HCT116 (cell line): ENCODE measurements at regions not wholly inside any gene's neighbourhood (a gene's known extent, or its start where the extent isn't known, plus 50 kb on each side); places are given as distances from the start of the nearest gene placed in this dataset.
A peak's percentile ranks its signal among the peaks of the same experiment; 100 is the strongest.

Source experiments
- ATAC-seq: fragments of 200-7000 bp; cut with Tn5 transposase; 2 replicates; pipeline ENCODE4 v1.9.1; 2020; ENCODE audit warnings: mild to moderate bottlenecking, moderate library complexity
- BruUV-seq: library from RNA; stranded (reverse); fragments of 400-500 nt; replicated peaks from 2 replicates; lab custom pipeline; 2021; lab: Mats Ljungman, UMichigan
- CTCF ChIA-PET: fragments of 300-600 bp; sonication (Branson Sonifier 250); formaldehyde crosslinking; loops from one replicate; lab custom pipeline; 2021; ENCODE audit warnings: antibody characterized with exemption; lab: Charles Lee
- POLR2A ChIA-PET: fragments of 300-600, 350-600 bp; sonication (Branson Sonifier 250); formaldehyde crosslinking; loops from one replicate; lab custom pipeline; 2021; ENCODE audit warnings: antibody characterized with exemption; lab: Charles Lee
- RAD21 ChIA-PET, 2 experiments: fragments of 300-600 bp; sonication (Branson Sonifier 250); formaldehyde crosslinking; loops; one replicate each; lab custom pipeline; 2023; ENCODE audit warnings: low total read pairs in 2 of 2; ENCODE audit not compliant: uncharacterized antibody in 2 of 2, unreplicated experiment in 2 of 2, low non-redundant PET in 1 of 2; lab: Charles Lee
- DNase-seq: peaks from one replicate; pipeline ENCODE4 v3.0.0-alpha.2; 2010; ENCODE audit warnings: low read depth, low spot score
- H2AFZ ChIP-seq: fragments of 200-600 bp; shearing (Covaris generic), sonication (generic); 2 replicates; pipeline ENCODE4 v1.6.1; 2017; ENCODE audit warnings: low read depth, mixed run types, mixed read lengths, antibody characterized with exemption, low read length; ENCODE audit not compliant: poor library complexity, severe bottlenecking
- H3K27ac ChIP-seq: 2 replicates; pipeline ENCODE4 v1.5.1; 2012; ENCODE audit warnings: low read depth, low read length
- H3K27me3 ChIP-seq: fragments of 200-600 bp; sonication (generic); 2 replicates; pipeline ENCODE4 v1.6.1; 2016; ENCODE audit warnings: mixed run types, low read length, mixed read lengths; ENCODE audit not compliant: insufficient read depth
- H3K36me3 ChIP-seq, 2 experiments: fragments of 200-500 bp in 1 of 2; fragments of 200-600 bp in 1 of 2; sonication (Bioruptor generic) in 1 of 2; sonication (generic) in 1 of 2; 2 replicates each; pipeline versions ENCODE4 v1.5.1 to v1.6.1; 2014 to 2016; ENCODE audit warnings: low read length in 2 of 2, inconsistent platforms in 1 of 2, mixed read lengths in 1 of 2, mixed run types in 1 of 2; ENCODE audit not compliant: insufficient read depth in 2 of 2, control insufficient read depth in 1 of 2
- H3K4me1 ChIP-seq, 2 experiments: fragments of 200-600 bp in 1 of 2; sonication (generic) in 1 of 2; 2 replicates each; pipeline versions ENCODE4 v1.5.1 to v1.6.1; 2012 to 2017; ENCODE audit warnings: low read length in 2 of 2, inconsistent platforms in 1 of 2, mild to moderate bottlenecking in 1 of 2, mixed read lengths in 1 of 2, mixed run types in 1 of 2, moderate library complexity in 1 of 2; ENCODE audit not compliant: insufficient read depth in 2 of 2, control insufficient read depth in 1 of 2
- H3K4me2 ChIP-seq: fragments of 200-600 bp; sonication (generic); 2 replicates; pipeline ENCODE4 v1.6.1; 2017; ENCODE audit warnings: mixed run types, low read length, mixed read lengths
- H3K4me3 ChIP-seq, 2 experiments: fragments of 200-600 bp in 1 of 2; sonication (generic) in 1 of 2; replicated peaks in 1 of 2; 2 replicates each; pipeline ENCODE4 v1.5.1; 2011 to 2016; ENCODE audit warnings: low read length in 2 of 2, control low read depth in 1 of 2, low read depth in 1 of 2, mild to moderate bottlenecking in 1 of 2, mixed read lengths in 1 of 2, mixed run types in 1 of 2
- H3K79me2 ChIP-seq: fragments of 200-600 bp; sonication (generic); 2 replicates; pipeline ENCODE4 v1.6.1; 2017; ENCODE audit warnings: mild to moderate bottlenecking, mixed run types, low read length, moderate library complexity, mixed read lengths; ENCODE audit not compliant: insufficient read depth
- H3K9ac ChIP-seq: fragments of 200-600 bp; sonication (generic); 2 replicates; pipeline ENCODE4 v1.6.1; 2016; ENCODE audit warnings: low read length, mixed read lengths
- H3K9me2 ChIP-seq: fragments of 200-600 bp; sonication (generic), shearing (Covaris generic); 2 replicates; pipeline ENCODE4 v1.6.1; 2017; ENCODE audit warnings: mixed run types, mild to moderate bottlenecking, moderate library complexity; ENCODE audit not compliant: insufficient read depth
- H3K9me3 ChIP-seq, 2 experiments: fragments of 200-500 bp in 1 of 2; fragments of 200-600 bp in 1 of 2; sonication (Bioruptor generic) in 1 of 2; sonication (generic) in 1 of 2; 2 replicates each; pipeline ENCODE4 v1.6.1; 2014 to 2017; ENCODE audit warnings: low read length in 2 of 2, mixed read lengths in 2 of 2, inconsistent platforms in 1 of 2, low read depth in 1 of 2, mild to moderate bottlenecking in 1 of 2, mixed run types in 1 of 2, moderate library complexity in 1 of 2; ENCODE audit not compliant: control insufficient read depth in 1 of 2, insufficient read depth in 1 of 2
- H4K20me1 ChIP-seq: fragments of 200-600 bp; sonication (generic), shearing (Covaris generic); 2 replicates; pipeline ENCODE4 v1.6.1; 2017; ENCODE audit warnings: mixed run types, mild to moderate bottlenecking, moderate library complexity; ENCODE audit not compliant: insufficient read depth
- ELF1 ChIP-seq: IDR thresholded peaks from 2 replicates; pipeline ENCODE4 v1.6.1; 2012; ENCODE audit warnings: low read depth, borderline replicate concordance
- EZH2 ChIP-seq: fragments of 200-600 bp; sonication (generic); IDR thresholded peaks from 2 replicates; pipeline ENCODE4 v1.6.1; 2017; ENCODE audit warnings: antibody characterized with exemption, mixed run types
- JUND ChIP-seq: IDR thresholded peaks from 2 replicates; pipeline ENCODE4 v1.6.1; 2012
- intact Hi-C: fragments of 100-400 bp; cut with micrococcal nuclease; formaldehyde crosslinking; loops from 2 replicates; pipeline ENCODE4 v1.10.0; 2022
- TF ChIP-seq, protein P1 (sequence below): IDR thresholded peaks from 2 replicates; pipeline ENCODE4 v1.6.1; 2012; ENCODE audit warnings: low read depth

DNA sequence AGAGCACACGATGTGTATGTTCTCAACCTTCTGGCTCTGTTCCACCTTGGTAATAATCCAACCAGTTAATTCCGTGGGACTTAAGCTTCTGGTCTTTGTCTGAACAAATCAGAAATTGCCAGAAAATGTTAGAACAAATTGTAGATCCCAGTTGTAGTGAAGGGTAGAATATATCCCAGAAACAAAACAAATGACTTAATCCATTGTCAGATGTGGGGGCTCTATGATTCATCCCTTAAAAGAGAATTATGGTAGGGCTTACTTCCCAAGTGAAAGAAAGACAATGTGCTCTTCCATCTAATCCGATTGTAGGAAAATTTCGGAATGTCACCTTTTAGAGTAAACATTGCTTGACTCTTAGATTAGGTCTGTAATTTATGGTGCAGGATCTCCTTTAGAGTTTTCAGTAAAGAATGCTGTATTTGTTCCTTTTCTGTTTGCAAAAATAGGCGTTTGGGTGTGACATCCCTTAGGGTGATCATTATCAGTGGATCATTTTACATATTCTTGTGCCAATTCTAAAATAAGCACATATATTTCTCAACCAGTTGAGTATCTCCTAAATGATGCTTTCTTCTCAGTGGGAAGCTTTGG lies 234.5 kb upstream of the ZNF217 start:
- Histone ChIP-seq H2AFZ (peak overlapping the region; percentile 60), H3K4me2 (peak overlapping the region; percentile 83), H3K27ac (peak overlapping the region; percentile 97), H3K9me3 (no peaks in the 10 kb centered on the region), H3K79me2 (no peaks in the 10 kb centered on the region), H3K27me3 (no peaks in the 10 kb centered on the region), H3K4me3 (peak overlapping the region; percentile 32 to 52), H4K20me1 (no peaks in the 10 kb centered on the region), H3K9me2 (no peaks in the 10 kb centered on the region), H3K9ac (peak overlapping the region; percentile 82), H3K36me3 (no peaks in the 10 kb centered on the region), H3K4me1 (peaks cover 33 to 44% of the 10 kb centered on the region in 2 experiments)
- no TSS peak for BruUV-seq
- DNase-seq (peak; percentile 12), ATAC-seq (peak; percentile 7)
- POLR2A ChIA-PET, result interaction anchor here (0.9 to 1.8 kb wide), 2 partner anchors 38 to 206 kb away, joined by 3 to 5 read pairs; no protein-coding TSS in a partner anchor
- RAD21 ChIA-PET, result interaction anchor here in 1 of 2 experiments (0.6 kb wide), 1 partner anchor 195 kb away, joined by 3 read pairs; no protein-coding TSS in a partner anchor
- intact Hi-C loops, result no loop called here
- CTCF ChIA-PET, result no interaction called here
- TF ChIP-seq ELF1 (no peak), EZH2 (no peak), JUND (0 out of 2 replicates have a peak, but pooled peaks have one; percentile 19)
- TF ChIP-seq, protein P1, sequence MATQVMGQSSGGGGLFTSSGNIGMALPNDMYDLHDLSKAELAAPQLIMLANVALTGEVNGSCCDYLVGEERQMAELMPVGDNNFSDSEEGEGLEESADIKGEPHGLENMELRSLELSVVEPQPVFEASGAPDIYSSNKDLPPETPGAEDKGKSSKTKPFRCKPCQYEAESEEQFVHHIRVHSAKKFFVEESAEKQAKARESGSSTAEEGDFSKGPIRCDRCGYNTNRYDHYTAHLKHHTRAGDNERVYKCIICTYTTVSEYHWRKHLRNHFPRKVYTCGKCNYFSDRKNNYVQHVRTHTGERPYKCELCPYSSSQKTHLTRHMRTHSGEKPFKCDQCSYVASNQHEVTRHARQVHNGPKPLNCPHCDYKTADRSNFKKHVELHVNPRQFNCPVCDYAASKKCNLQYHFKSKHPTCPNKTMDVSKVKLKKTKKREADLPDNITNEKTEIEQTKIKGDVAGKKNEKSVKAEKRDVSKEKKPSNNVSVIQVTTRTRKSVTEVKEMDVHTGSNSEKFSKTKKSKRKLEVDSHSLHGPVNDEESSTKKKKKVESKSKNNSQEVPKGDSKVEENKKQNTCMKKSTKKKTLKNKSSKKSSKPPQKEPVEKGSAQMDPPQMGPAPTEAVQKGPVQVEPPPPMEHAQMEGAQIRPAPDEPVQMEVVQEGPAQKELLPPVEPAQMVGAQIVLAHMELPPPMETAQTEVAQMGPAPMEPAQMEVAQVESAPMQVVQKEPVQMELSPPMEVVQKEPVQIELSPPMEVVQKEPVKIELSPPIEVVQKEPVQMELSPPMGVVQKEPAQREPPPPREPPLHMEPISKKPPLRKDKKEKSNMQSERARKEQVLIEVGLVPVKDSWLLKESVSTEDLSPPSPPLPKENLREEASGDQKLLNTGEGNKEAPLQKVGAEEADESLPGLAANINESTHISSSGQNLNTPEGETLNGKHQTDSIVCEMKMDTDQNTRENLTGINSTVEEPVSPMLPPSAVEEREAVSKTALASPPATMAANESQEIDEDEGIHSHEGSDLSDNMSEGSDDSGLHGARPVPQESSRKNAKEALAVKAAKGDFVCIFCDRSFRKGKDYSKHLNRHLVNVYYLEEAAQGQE, result no peak
